ENCODE measurements at regions not wholly inside any gene's neighbourhood (a gene's known extent, or its start where the extent isn't known, plus 50 kb on each side); places are given as distances from the start of the nearest gene placed in this dataset.

- no peak for TF ChIP-seq SUZ12 (IDR thresholded peaks at IDR 0.05; ENCODE audit: extremely low read depth, insufficient read depth, insufficient read length)
- TF ChIP-seq ZNF274 (IDR thresholded peaks at IDR 0.05; ENCODE audit: low read depth, low read length): no peak
- no peak for TF ChIP-seq YY1 (IDR thresholded peaks at IDR 0.05; ENCODE audit: insufficient read depth, insufficient read length)
- H3K27me3 ChIP-seq (ENCODE audit: insufficient read depth, insufficient read length): no peaks in the 10 kb centered on the region
- no peaks in the 10 kb centered on the region for H3K4me1 ChIP-seq (ENCODE audit: insufficient read depth, insufficient read length)
- no peak overlapping the region for H3K9ac ChIP-seq (ENCODE audit: insufficient read length, low read depth)
- no peak overlapping the region for H3K4me3 ChIP-seq (ENCODE audit: insufficient read length, low read depth)
- H3K36me3 ChIP-seq (ENCODE audit: insufficient read depth, insufficient read length, low read length): no peaks in the 10 kb centered on the region
- no peaks in the 10 kb centered on the region for H3K9me3 ChIP-seq (ENCODE audit: insufficient read depth, low read length)
- no peak for DNase-seq (ENCODE audit: low read depth, low spot score)
These were observed 425.2 kb downstream of the RPS29 start for GRCh38 chr14:49160983-49161382.

GRCh38 chr14:49159081-49159480 lies 427.1 kb downstream of the RPS29 start:
- TF ChIP-seq SUZ12 (IDR thresholded peaks at IDR 0.05; ENCODE audit: extremely low read depth, insufficient read depth, insufficient read length): no peak
- no peak for TF ChIP-seq YY1 (IDR thresholded peaks at IDR 0.05; ENCODE audit: insufficient read depth, insufficient read length)
- TF ChIP-seq ZNF274 (IDR thresholded peaks at IDR 0.05; ENCODE audit: low read depth, low read length): no peak
- Histone ChIP-seq H3K9ac (ENCODE audit: insufficient read length, low read depth) (no peak overlapping the region), H3K36me3 (ENCODE audit: insufficient read depth, insufficient read length, low read length) (no peaks in the 10 kb centered on the region), H3K27me3 (ENCODE audit: insufficient read depth, insufficient read length) (no peaks in the 10 kb centered on the region), H3K4me3 (ENCODE audit: insufficient read length, low read depth) (no peak overlapping the region), H3K4me1 (ENCODE audit: insufficient read depth, insufficient read length) (no peaks in the 10 kb centered on the region), H3K9me3 (ENCODE audit: insufficient read depth, low read length) (no peaks in the 10 kb centered on the region)
- DNase-seq (ENCODE audit: low read depth, low spot score): no peak

- Histone ChIP-seq H3K36me3 (ENCODE audit: insufficient read depth, insufficient read length, low read length) (no peaks in the 10 kb centered on the region), H3K9me3 (ENCODE audit: insufficient read depth, low read length) (no peaks in the 10 kb centered on the region), H3K27me3 (ENCODE audit: insufficient read depth, insufficient read length) (no peaks in the 10 kb centered on the region), H3K9ac (ENCODE audit: insufficient read length, low read depth) (no peak overlapping the region), H3K4me3 (ENCODE audit: insufficient read length, low read depth) (no peak overlapping the region), H3K4me1 (ENCODE audit: insufficient read depth, insufficient read length) (no peaks in the 10 kb centered on the region)
- no peak for TF ChIP-seq YY1 (IDR thresholded peaks at IDR 0.05; ENCODE audit: insufficient read depth, insufficient read length)
- no peak for TF ChIP-seq SUZ12 (IDR thresholded peaks at IDR 0.05; ENCODE audit: extremely low read depth, insufficient read depth, insufficient read length)
- no peak for TF ChIP-seq ZNF274 (IDR thresholded peaks at IDR 0.05; ENCODE audit: low read depth, low read length)
- DNase-seq (ENCODE audit: low read depth, low spot score): no peak
These were observed 446.6 kb downstream of the RPS29 start for GRCh38 chr14:49139593-49139992.

GRCh38 chr14:49134940-49135339 lies 451.2 kb downstream of the RPS29 start:
- Histone ChIP-seq H3K27me3 (ENCODE audit: insufficient read depth, insufficient read length) (no peaks in the 10 kb centered on the region), H3K4me3 (ENCODE audit: insufficient read length, low read depth) (no peak overlapping the region), H3K9ac (ENCODE audit: insufficient read length, low read depth) (no peak overlapping the region), H3K4me1 (ENCODE audit: insufficient read depth, insufficient read length) (no peaks in the 10 kb centered on the region), H3K9me3 (ENCODE audit: insufficient read depth, low read length) (no peaks in the 10 kb centered on the region), H3K36me3 (ENCODE audit: insufficient read depth, insufficient read length, low read length) (no peaks in the 10 kb centered on the region)
- no peak for DNase-seq (ENCODE audit: low read depth, low spot score)
- TF ChIP-seq SUZ12 (IDR thresholded peaks at IDR 0.05; ENCODE audit: extremely low read depth, insufficient read depth, insufficient read length) (no peak), YY1 (IDR thresholded peaks at IDR 0.05; ENCODE audit: insufficient read depth, insufficient read length) (no peak), ZNF274 (IDR thresholded peaks at IDR 0.05; ENCODE audit: low read depth, low read length) (no peak)

GRCh38 chr14:49121246-49121645 lies 464.9 kb downstream of the RPS29 start:
- no peak overlapping the region for H3K9ac ChIP-seq (ENCODE audit: insufficient read length, low read depth)
- no peaks in the 10 kb centered on the region for H3K9me3 ChIP-seq (ENCODE audit: insufficient read depth, low read length)
- H3K36me3 ChIP-seq (ENCODE audit: insufficient read depth, insufficient read length, low read length): no peaks in the 10 kb centered on the region
- no peak for DNase-seq (ENCODE audit: low read depth, low spot score)
- TF ChIP-seq SUZ12 (IDR thresholded peaks at IDR 0.05; ENCODE audit: extremely low read depth, insufficient read depth, insufficient read length) (no peak), YY1 (IDR thresholded peaks at IDR 0.05; ENCODE audit: insufficient read depth, insufficient read length) (no peak), ZNF274 (IDR thresholded peaks at IDR 0.05; ENCODE audit: low read depth, low read length) (no peak)
- no peaks in the 10 kb centered on the region for H3K4me1 ChIP-seq (ENCODE audit: insufficient read depth, insufficient read length)
- H3K27me3 ChIP-seq (ENCODE audit: insufficient read depth, insufficient read length): no peaks in the 10 kb centered on the region
- no peak overlapping the region for H3K4me3 ChIP-seq (ENCODE audit: insufficient read length, low read depth)

GRCh38 chr14:49114161-49114893 lies 471.9 kb downstream of the RPS29 start:
- Histone ChIP-seq H3K9me3 (ENCODE audit: insufficient read depth, low read length) (no peaks in the 10 kb centered on the region), H3K9ac (ENCODE audit: insufficient read length, low read depth) (no peak overlapping the region), H3K4me1 (ENCODE audit: insufficient read depth, insufficient read length) (no peaks in the 10 kb centered on the region), H3K36me3 (ENCODE audit: insufficient read depth, insufficient read length, low read length) (no peaks in the 10 kb centered on the region), H3K27me3 (ENCODE audit: insufficient read depth, insufficient read length) (no peaks in the 10 kb centered on the region), H3K4me3 (ENCODE audit: insufficient read length, low read depth) (no peak overlapping the region)
- no peak for DNase-seq (ENCODE audit: low read depth, low spot score)
- TF ChIP-seq SUZ12 (IDR thresholded peaks at IDR 0.05; ENCODE audit: extremely low read depth, insufficient read depth, insufficient read length) (no peak), YY1 (IDR thresholded peaks at IDR 0.05; ENCODE audit: insufficient read depth, insufficient read length) (no peak), ZNF274 (IDR thresholded peaks at IDR 0.05; ENCODE audit: low read depth, low read length) (no peak)

GRCh38 chr14:49106741-49107667 lies 479.2 kb downstream of the RPS29 start:
- Histone ChIP-seq H3K4me1 (ENCODE audit: insufficient read depth, insufficient read length) (no peaks in the 10 kb centered on the region), H3K4me3 (ENCODE audit: insufficient read length, low read depth) (no peak overlapping the region), H3K27me3 (ENCODE audit: insufficient read depth, insufficient read length) (no peaks in the 10 kb centered on the region), H3K36me3 (ENCODE audit: insufficient read depth, insufficient read length, low read length) (no peaks in the 10 kb centered on the region), H3K9me3 (ENCODE audit: insufficient read depth, low read length) (no peaks in the 10 kb centered on the region), H3K9ac (ENCODE audit: insufficient read length, low read depth) (no peak overlapping the region)
- no peak for DNase-seq (ENCODE audit: low read depth, low spot score)
- TF ChIP-seq YY1 (IDR thresholded peaks at IDR 0.05; ENCODE audit: insufficient read depth, insufficient read length): no peak
- no peak for TF ChIP-seq ZNF274 (IDR thresholded peaks at IDR 0.05; ENCODE audit: low read depth, low read length)
- no peak for TF ChIP-seq SUZ12 (IDR thresholded peaks at IDR 0.05; ENCODE audit: extremely low read depth, insufficient read depth, insufficient read length)
